ENCODE measurements at regions not wholly inside any gene's neighbourhood (a gene's known extent, or its start where the extent isn't known, plus 50 kb on each side); places are given as distances from the start of the nearest gene placed in this dataset.

DNA sequence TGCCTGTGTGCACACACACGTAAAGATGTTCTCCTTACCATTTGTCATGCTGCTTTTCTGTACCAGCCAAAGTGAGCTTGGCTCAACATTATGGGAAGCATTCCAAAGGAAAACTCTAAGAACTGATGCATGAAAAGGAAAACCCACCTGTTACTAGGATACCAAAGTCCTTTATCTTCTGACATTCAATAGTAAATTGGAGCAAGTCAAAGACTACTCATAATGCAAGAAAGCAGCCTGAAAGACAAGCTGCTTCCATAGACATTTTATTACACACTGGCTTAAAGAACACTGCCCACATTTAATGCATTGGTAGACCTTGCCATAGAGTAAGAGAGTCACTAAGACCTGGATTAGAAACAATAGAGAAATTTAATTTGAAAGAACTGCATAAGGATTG, 159.0 kb downstream of the LRIG3 start:
- Histone ChIP-seq H3K4me3 (no peak overlapping the region), H3K27me3 (no peaks in the 10 kb centered on the region), H3K27ac (no peak overlapping the region), H3K36me3 (no peaks in the 10 kb centered on the region), H3K4me1 (peaks cover 0 to 9% of the 10 kb centered on the region in 2 donors), H3K9me3 (no peaks in the 10 kb centered on the region)
- DNase-seq (ENCODE audit: low spot score): no peak
- TF ChIP-seq, protein P1, sequence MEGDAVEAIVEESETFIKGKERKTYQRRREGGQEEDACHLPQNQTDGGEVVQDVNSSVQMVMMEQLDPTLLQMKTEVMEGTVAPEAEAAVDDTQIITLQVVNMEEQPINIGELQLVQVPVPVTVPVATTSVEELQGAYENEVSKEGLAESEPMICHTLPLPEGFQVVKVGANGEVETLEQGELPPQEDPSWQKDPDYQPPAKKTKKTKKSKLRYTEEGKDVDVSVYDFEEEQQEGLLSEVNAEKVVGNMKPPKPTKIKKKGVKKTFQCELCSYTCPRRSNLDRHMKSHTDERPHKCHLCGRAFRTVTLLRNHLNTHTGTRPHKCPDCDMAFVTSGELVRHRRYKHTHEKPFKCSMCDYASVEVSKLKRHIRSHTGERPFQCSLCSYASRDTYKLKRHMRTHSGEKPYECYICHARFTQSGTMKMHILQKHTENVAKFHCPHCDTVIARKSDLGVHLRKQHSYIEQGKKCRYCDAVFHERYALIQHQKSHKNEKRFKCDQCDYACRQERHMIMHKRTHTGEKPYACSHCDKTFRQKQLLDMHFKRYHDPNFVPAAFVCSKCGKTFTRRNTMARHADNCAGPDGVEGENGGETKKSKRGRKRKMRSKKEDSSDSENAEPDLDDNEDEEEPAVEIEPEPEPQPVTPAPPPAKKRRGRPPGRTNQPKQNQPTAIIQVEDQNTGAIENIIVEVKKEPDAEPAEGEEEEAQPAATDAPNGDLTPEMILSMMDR (IDR thresholded peaks at IDR 0.05): no peak

DNA sequence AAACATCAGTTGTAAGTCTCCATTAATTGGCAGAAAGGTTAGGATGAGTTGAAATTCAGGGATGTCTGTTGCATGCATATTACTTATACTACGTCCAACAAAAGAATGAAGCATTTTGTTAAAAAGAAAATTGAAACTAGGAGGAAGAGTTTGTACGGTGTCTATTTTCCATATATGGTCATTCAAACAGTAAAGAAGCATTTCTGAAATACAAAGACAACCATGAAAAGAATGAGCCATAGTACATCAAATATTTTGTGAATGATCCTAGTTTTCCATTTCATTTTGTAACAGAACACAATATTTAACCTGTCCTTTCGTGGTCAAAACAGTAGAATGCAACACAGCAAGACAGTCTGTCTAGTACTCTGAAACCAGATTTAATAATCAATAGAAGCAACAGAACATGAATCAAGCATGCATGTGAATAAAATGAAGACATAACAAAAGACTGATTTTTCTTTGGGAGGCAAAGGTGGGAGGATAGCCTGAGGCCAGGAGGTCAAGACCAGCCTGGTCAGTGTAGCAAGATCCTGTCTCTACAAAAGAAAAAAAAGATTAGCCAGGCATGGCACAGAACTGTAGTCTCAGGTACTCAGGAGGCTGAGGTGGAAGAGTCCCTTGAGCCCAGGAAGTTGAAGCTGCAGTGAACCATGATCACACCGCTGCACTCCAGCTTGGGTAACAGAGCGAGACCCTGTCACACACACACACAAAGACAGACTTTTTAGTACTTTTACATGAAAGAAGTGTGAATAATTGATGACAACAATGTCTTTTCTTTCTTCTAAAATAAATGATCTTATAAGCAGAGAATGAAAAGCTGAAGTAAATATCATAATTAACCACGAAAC, 156.0 kb downstream of the LRIG3 start:
- H3K4me1 ChIP-seq: peaks cover 0 to 13% of the 10 kb centered on the region in 2 donors
- no peak overlapping the region for H3K4me3 ChIP-seq
- no peaks in the 10 kb centered on the region for H3K36me3 ChIP-seq
- no peak for DNase-seq (ENCODE audit: low spot score)
- H3K27me3 ChIP-seq: no peaks in the 10 kb centered on the region
- H3K27ac ChIP-seq: no peak overlapping the region
- TF ChIP-seq, protein P1 (IDR thresholded peaks at IDR 0.05): no peak
- H3K9me3 ChIP-seq: peaks cover 0 to 5% of the 10 kb centered on the region in 2 donors

DNA sequence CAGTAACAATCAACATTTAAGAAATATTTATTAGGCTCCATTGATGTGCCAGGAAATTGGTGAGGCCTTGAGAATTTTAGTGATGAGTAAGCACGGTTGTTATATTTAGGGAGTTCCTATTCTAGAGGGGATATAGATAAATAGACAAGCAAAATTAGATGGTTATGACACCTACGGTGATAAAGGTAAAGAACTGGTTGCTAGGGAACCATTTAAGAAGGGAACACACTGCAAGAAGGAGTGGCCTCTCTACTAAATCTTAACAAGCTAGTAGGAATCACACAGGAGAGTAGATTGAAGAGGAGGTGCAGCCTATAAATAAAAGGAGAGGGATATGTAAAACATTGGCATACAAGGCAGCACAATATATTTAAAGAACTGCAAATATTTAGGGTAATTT, 155.2 kb downstream of the LRIG3 start:
- TF ChIP-seq, protein P1 (IDR thresholded peaks at IDR 0.05): no peak

DNA sequence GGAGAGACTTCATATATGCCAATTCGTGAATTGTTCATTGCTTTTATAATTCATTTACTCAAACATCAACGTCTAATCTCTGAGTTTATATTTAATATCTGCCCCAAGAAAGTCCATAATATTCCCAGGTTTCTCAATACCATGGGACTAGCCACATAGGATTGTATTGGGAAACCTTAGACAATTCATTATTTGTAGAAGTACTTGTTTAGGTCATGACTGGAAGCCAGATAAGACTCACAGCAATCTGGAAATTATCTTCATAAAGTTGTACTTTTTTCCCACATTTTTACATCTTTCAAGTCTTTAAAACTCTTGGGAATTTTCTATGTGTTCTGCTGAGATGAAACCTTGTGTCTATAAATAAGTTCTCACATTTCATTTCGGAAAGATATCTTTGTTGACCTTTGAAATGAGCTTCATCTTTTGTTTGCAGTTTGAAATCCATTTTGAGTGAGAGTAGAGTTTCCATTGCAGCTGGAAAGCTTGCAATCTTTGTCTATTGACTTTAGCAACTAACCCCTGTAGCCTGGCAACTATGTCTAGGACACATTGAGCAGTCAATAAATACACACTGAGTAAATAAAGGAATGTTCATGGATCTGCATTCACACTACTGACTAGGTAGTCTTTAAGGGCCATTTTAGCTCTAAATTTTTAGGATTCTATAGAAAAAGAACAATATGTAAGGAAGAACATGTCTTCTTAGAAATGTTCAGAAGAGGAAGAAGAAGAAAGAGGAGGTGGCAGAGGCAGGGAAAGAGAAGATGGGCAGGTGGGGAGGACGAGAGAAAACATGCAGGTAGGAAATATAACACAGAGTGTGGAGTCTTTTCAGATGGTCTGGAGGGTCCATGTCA, 154.4 kb downstream of the LRIG3 start:
- Histone ChIP-seq H3K9me3 (peaks cover 0 to 6% of the 10 kb centered on the region in 2 donors), H3K36me3 (no peaks in the 10 kb centered on the region), H3K27me3 (no peaks in the 10 kb centered on the region), H3K27ac (no peak overlapping the region), H3K4me3 (no peak overlapping the region), H3K4me1 (peaks cover 0 to 13% of the 10 kb centered on the region in 2 donors)
- DNase-seq (ENCODE audit: low spot score): no peak
- TF ChIP-seq, protein P1 (IDR thresholded peaks at IDR 0.05): no peak

More for the DNA sequence above, 155.2 kb downstream of the LRIG3 start:
- no peaks in the 10 kb centered on the region for H3K36me3 ChIP-seq
- no peak overlapping the region for H3K27ac ChIP-seq
- H3K4me3 ChIP-seq: no peak overlapping the region
- H3K9me3 ChIP-seq: peaks cover 0 to 6% of the 10 kb centered on the region in 2 donors
- H3K4me1 ChIP-seq: peaks cover 0 to 13% of the 10 kb centered on the region in 2 donors
- H3K27me3 ChIP-seq: no peaks in the 10 kb centered on the region
- no peak for DNase-seq (ENCODE audit: low spot score)

DNA sequence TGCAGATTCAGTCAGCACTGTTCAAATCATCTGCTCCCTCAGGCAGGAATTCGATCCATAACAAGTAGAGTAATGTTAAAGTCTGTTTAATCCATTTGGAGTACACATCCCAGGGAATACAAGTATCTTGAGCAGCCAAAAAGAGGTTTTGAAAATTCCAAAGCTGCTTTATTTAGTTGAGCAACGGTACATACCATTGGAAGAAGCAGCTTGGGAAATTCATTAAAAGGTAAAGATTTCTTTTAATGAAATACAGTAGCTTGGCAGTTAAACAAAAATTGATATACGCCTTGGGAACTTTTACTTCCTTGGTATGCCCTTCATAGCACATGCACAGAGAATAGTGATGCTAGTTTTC, 153.8 kb downstream of the LRIG3 start:
- TF ChIP-seq, protein P1 (IDR thresholded peaks at IDR 0.05): no peak
- no peak overlapping the region for H3K27ac ChIP-seq

More for the DNA sequence above, 153.8 kb downstream of the LRIG3 start:
- Histone ChIP-seq H3K4me1 (peaks cover 0 to 13% of the 10 kb centered on the region in 2 donors), H3K4me3 (no peak overlapping the region), H3K27me3 (no peaks in the 10 kb centered on the region), H3K36me3 (no peaks in the 10 kb centered on the region), H3K9me3 (peaks cover 0 to 6% of the 10 kb centered on the region in 2 donors)
- no peak for DNase-seq (ENCODE audit: low spot score)
